SU-DHL-6 (cell line): ENCODE measurements at regions not wholly inside any gene's neighbourhood (a gene's known extent, or its start where the extent isn't known, plus 50 kb on each side); places are given as distances from the start of the nearest gene placed in this dataset.

ENCODE experiments used
- H2AFZ ChIP-seq: fragments of 200-600 bp; sonication (generic); 2 replicates; pipeline ENCODE4 v1.6.1; 2014; ENCODE audit warnings: low read depth, mild to moderate bottlenecking, moderate library complexity, mixed read lengths, antibody characterized with exemption, low read length; ENCODE audit not compliant: severe bottlenecking
- H3F3A ChIP-seq: fragments of 200-600 bp; shearing (Covaris generic); 2 replicates; pipeline ENCODE4 v1.6.0; 2016; ENCODE audit warnings: antibody characterized with exemption, mild to moderate bottlenecking; ENCODE audit not compliant: insufficient read depth
- H3K27ac ChIP-seq: fragments of 200-600 bp; sonication (generic); 2 replicates; pipeline ENCODE4 v1.5.1; 2016; ENCODE audit warnings: low read depth, mild to moderate bottlenecking, low read length, moderate library complexity, mixed read lengths
- H3K27me3 ChIP-seq: fragments of 200-600 bp; sonication (generic), shearing (Covaris generic); 2 replicates; pipeline ENCODE4 v1.6.0; 2014; ENCODE audit warnings: mild to moderate bottlenecking, low read length
- H3K36me3 ChIP-seq: fragments of 200-600 bp; sonication (generic); 2 replicates; pipeline ENCODE4 v1.6.1; 2014; ENCODE audit warnings: mild to moderate bottlenecking, low read length, mixed read lengths
- H3K4me2 ChIP-seq: fragments of 300-600, 200-600 bp; shearing (Covaris generic), sonication (generic); 2 replicates; pipeline ENCODE4 v1.6.0; 2014; ENCODE audit warnings: low read length, low read depth, mild to moderate bottlenecking; ENCODE audit not compliant: poor library complexity, severe bottlenecking
- H3K4me3 ChIP-seq: fragments of 200-600 bp; sonication (generic); 2 replicates; pipeline ENCODE4 v1.5.1; 2014; ENCODE audit warnings: antibody characterized with exemption, low read length, mild to moderate bottlenecking, mixed read lengths; ENCODE audit not compliant: insufficient read depth, poor library complexity, severe bottlenecking
- H3K79me2 ChIP-seq: fragments of 200-600 bp; sonication (generic); 2 replicates; pipeline ENCODE4 v1.6.1; 2014; ENCODE audit warnings: mild to moderate bottlenecking, low read length, moderate library complexity; ENCODE audit not compliant: insufficient read depth
- H3K9ac ChIP-seq: fragments of 200-600 bp; sonication (generic); 2 replicates; pipeline ENCODE4 v1.7.0; 2014; ENCODE audit warnings: mild to moderate bottlenecking, low read length
- H3K9me2 ChIP-seq: fragments of 200-600 bp; sonication (generic); replicated peaks from 2 replicates; pipeline ENCODE4 v1.6.1; 2014; ENCODE audit warnings: low read length; ENCODE audit not compliant: insufficient read depth
- H3K9me3 ChIP-seq: fragments of 200-600 bp; sonication (generic); 2 replicates; pipeline ENCODE4 v1.6.1; 2014; ENCODE audit warnings: low read length, mixed read lengths; ENCODE audit not compliant: insufficient read depth
- H4K20me1 ChIP-seq: fragments of 200-600 bp; sonication (generic); 2 replicates; pipeline ENCODE4 v1.6.1; 2014; ENCODE audit warnings: low read depth, mild to moderate bottlenecking, antibody characterized with exemption, low read length, moderate library complexity, mixed read lengths
- CTCF ChIP-seq: fragments of 200-600 bp; sonication (generic); IDR thresholded peaks from one replicate; pipeline ENCODE4 v1.5.1; 2017; ENCODE audit warnings: antibody characterized with exemption, mild to moderate bottlenecking, low read length, moderate library complexity; ENCODE audit not compliant: insufficient read depth, poor library complexity, severe bottlenecking
- EZH2phosphoT487 ChIP-seq: fragments of 200-600 bp; sonication (generic), shearing (Covaris generic); conservative IDR thresholded peaks from 2 replicates; pipeline ENCODE4 v1.6.1; 2018; ENCODE audit warnings: mild to moderate bottlenecking, antibody characterized with exemption, low read length, moderate library complexity, mixed read lengths

GRCh38 chr13:106041445-106041844 lies 494.0 kb downstream of the EFNB2 start:
- no peaks in the 10 kb centered on the region for H3K9me3 ChIP-seq
- no peaks in the 10 kb centered on the region for H4K20me1 ChIP-seq
- no peaks in the 10 kb centered on the region for H3F3A ChIP-seq
- H3K27me3 ChIP-seq: no peaks in the 10 kb centered on the region
- H3K27ac ChIP-seq: no peak overlapping the region
- H3K9me2 ChIP-seq: no peaks in the 10 kb centered on the region
- no peaks in the 10 kb centered on the region for H3K79me2 ChIP-seq
- no peak overlapping the region for H3K4me2 ChIP-seq
- H2AFZ ChIP-seq: no peak overlapping the region
- H3K4me3 ChIP-seq: no peak overlapping the region
- H3K9ac ChIP-seq: no peak overlapping the region
- no peaks in the 10 kb centered on the region for H3K36me3 ChIP-seq
- TF ChIP-seq EZH2phosphoT487 (no peak), CTCF (no peak)

GRCh38 chr13:106038752-106039151 lies 496.7 kb downstream of the EFNB2 start:
- H3K4me2 ChIP-seq: no peak overlapping the region
- no peak overlapping the region for H3K9ac ChIP-seq
- H3K79me2 ChIP-seq: no peaks in the 10 kb centered on the region
- TF ChIP-seq CTCF (no peak), EZH2phosphoT487 (no peak)
- no peaks in the 10 kb centered on the region for H4K20me1 ChIP-seq
- H3F3A ChIP-seq: no peaks in the 10 kb centered on the region
- no peak overlapping the region for H3K27ac ChIP-seq
- H2AFZ ChIP-seq: no peak overlapping the region
- no peaks in the 10 kb centered on the region for H3K36me3 ChIP-seq
- H3K9me2 ChIP-seq: no peaks in the 10 kb centered on the region
- no peaks in the 10 kb centered on the region for H3K27me3 ChIP-seq
- no peaks in the 10 kb centered on the region for H3K9me3 ChIP-seq
- H3K4me3 ChIP-seq: no peak overlapping the region

GRCh38 chr13:106036870-106037269 lies 498.6 kb downstream of the EFNB2 start:
- H2AFZ ChIP-seq: no peak overlapping the region
- H4K20me1 ChIP-seq: no peaks in the 10 kb centered on the region
- H3K27me3 ChIP-seq: no peaks in the 10 kb centered on the region
- H3F3A ChIP-seq: no peaks in the 10 kb centered on the region
- H3K27ac ChIP-seq: no peak overlapping the region
- no peak overlapping the region for H3K9ac ChIP-seq
- TF ChIP-seq CTCF: no peak
- TF ChIP-seq EZH2phosphoT487: no peak
- no peak overlapping the region for H3K4me2 ChIP-seq
- H3K9me3 ChIP-seq: no peaks in the 10 kb centered on the region
- no peaks in the 10 kb centered on the region for H3K79me2 ChIP-seq
- H3K4me3 ChIP-seq: no peak overlapping the region
- no peaks in the 10 kb centered on the region for H3K9me2 ChIP-seq
- H3K36me3 ChIP-seq: no peaks in the 10 kb centered on the region

- no peak overlapping the region for H3K4me2 ChIP-seq
- TF ChIP-seq EZH2phosphoT487 (no peak), CTCF (no peak)
Measured at GRCh38 chr13:106034201-106034600, 501.3 kb downstream of the EFNB2 start.

More at GRCh38 chr13:106034201-106034600, 501.3 kb downstream of the EFNB2 start:
- no peak overlapping the region for H2AFZ ChIP-seq
- no peak overlapping the region for H3K4me3 ChIP-seq
- no peak overlapping the region for H3K9ac ChIP-seq
- H3K27me3 ChIP-seq: no peaks in the 10 kb centered on the region
- H3K79me2 ChIP-seq: no peaks in the 10 kb centered on the region
- H3K27ac ChIP-seq: no peak overlapping the region
- H4K20me1 ChIP-seq: no peaks in the 10 kb centered on the region
- no peaks in the 10 kb centered on the region for H3K9me3 ChIP-seq
- no peaks in the 10 kb centered on the region for H3K36me3 ChIP-seq
- H3K9me2 ChIP-seq: no peaks in the 10 kb centered on the region
- H3F3A ChIP-seq: no peaks in the 10 kb centered on the region
